SK-N-SH treated with all-trans-retinoic acid at 6 μM for 48 hours (cell line): ENCODE measurements at regions not wholly inside any gene's neighbourhood (a gene's known extent, or its start where the extent isn't known, plus 50 kb on each side); places are given as distances from the start of the nearest gene placed in this dataset.

Experiments used
- ATAC-seq: fragments of 200-7000 bp; cut with Tn5 transposase; 3 replicates; pipeline ENCODE4 v1.9.1; 2020; ENCODE audit warnings: mild to moderate bottlenecking, moderate library complexity
- ARNTL ChIP-seq: fragments of 450-650 bp; formaldehyde crosslinking; IDR thresholded peaks from 2 replicates; pipeline ENCODE4 v1.5.0; 2020; ENCODE audit warnings: low read depth, mild to moderate bottlenecking, moderate library complexity, borderline replicate concordance
- BACH2 ChIP-seq: fragments of 250-450 bp; sonication (Bioruptor Pico); IDR thresholded peaks from 2 replicates; pipeline ENCODE4 v1.9.0; 2021; ENCODE audit warnings: mild to moderate bottlenecking, borderline replicate concordance
- CREB5 ChIP-seq: fragments of 250-450 bp; sonication (Bioruptor Pico); IDR thresholded peaks from 2 replicates; pipeline ENCODE4 v1.5.1; 2020; ENCODE audit warnings: low read depth, mild to moderate bottlenecking, moderate library complexity
- CSDC2 ChIP-seq: fragments of 250-450 bp; sonication (Bioruptor Pico); IDR thresholded peaks from 2 replicates; pipeline ENCODE4 v1.5.0; 2020; ENCODE audit warnings: mild to moderate bottlenecking, moderate library complexity
- CSRNP3 ChIP-seq: fragments of 250-450 bp; sonication (Bioruptor Pico); IDR thresholded peaks from 2 replicates; pipeline ENCODE4 v1.5.1; 2021; ENCODE audit warnings: mild to moderate bottlenecking, moderate library complexity
- ESRRG ChIP-seq: fragments of 250-450 bp; sonication (Bioruptor Pico); IDR thresholded peaks from 2 replicates; pipeline ENCODE4 v1.6.1; 2021; ENCODE audit warnings: mild to moderate bottlenecking
- GLIS3 ChIP-seq: fragments of 250-450 bp; sonication (Bioruptor Pico); IDR thresholded peaks from 2 replicates; pipeline ENCODE4 v1.5.0; 2020; ENCODE audit warnings: mild to moderate bottlenecking, moderate library complexity
- ISL1 ChIP-seq: fragments of 250-450 bp; sonication (Bioruptor Pico); IDR thresholded peaks from 2 replicates; pipeline ENCODE4 v2.1.2; 2022; ENCODE audit warnings: mild to moderate bottlenecking, moderate library complexity
- OSR1 ChIP-seq: fragments of 250-450 bp; sonication (Bioruptor Pico); IDR thresholded peaks from 2 replicates; pipeline ENCODE4 v1.8.0; 2022; ENCODE audit warnings: moderate library complexity, mild to moderate bottlenecking, inconsistent platforms
- PATZ1 ChIP-seq: fragments of 250-450 bp; sonication (Bioruptor Pico); IDR thresholded peaks from 2 replicates; pipeline ENCODE4 v1.8.0; 2020; ENCODE audit warnings: mild to moderate bottlenecking, moderate library complexity, borderline replicate concordance
- POU6F1 ChIP-seq: fragments of 250-450 bp; sonication (Bioruptor Pico); IDR thresholded peaks from 2 replicates; pipeline ENCODE4 v1.8.0; 2021; ENCODE audit warnings: low read depth, mild to moderate bottlenecking, moderate library complexity, borderline replicate concordance
- PPARA ChIP-seq: fragments of 250-450 bp; sonication (Bioruptor Pico); IDR thresholded peaks from 2 replicates; pipeline ENCODE4 v1.5.0; 2020; ENCODE audit warnings: mild to moderate bottlenecking, borderline replicate concordance
- RARB ChIP-seq: fragments of 250-450 bp; sonication (Bioruptor Pico); IDR thresholded peaks from 2 replicates; pipeline ENCODE4 v1.8.0; 2021; ENCODE audit warnings: mild to moderate bottlenecking, moderate library complexity
- SNAI2 ChIP-seq: fragments of 250-450 bp; sonication (Bioruptor Pico); IDR thresholded peaks from 2 replicates; pipeline ENCODE4 v1.5.0; 2020; ENCODE audit warnings: mild to moderate bottlenecking, moderate library complexity
- TCF4 ChIP-seq: fragments of 250-450 bp; sonication (Bioruptor Pico); IDR thresholded peaks from 2 replicates; pipeline ENCODE4 v1.8.0; 2021; ENCODE audit warnings: mild to moderate bottlenecking, moderate library complexity, borderline replicate concordance
- TOX ChIP-seq: fragments of 250-450 bp; sonication (Bioruptor Pico); IDR thresholded peaks from 2 replicates; pipeline ENCODE4 v1.8.0; 2021; ENCODE audit warnings: mild to moderate bottlenecking, moderate library complexity, borderline replicate concordance
- TSHZ2 ChIP-seq: fragments of 250-450 bp; sonication (Bioruptor Pico); IDR thresholded peaks from 2 replicates; pipeline ENCODE4 v1.5.0; 2020; ENCODE audit warnings: mild to moderate bottlenecking, moderate library complexity
- ZFP3 ChIP-seq: fragments of 250-450 bp; sonication (Bioruptor Pico); IDR thresholded peaks from 2 replicates; pipeline ENCODE4 v1.5.0; 2020; ENCODE audit warnings: mild to moderate bottlenecking, moderate library complexity
- ZFP30 ChIP-seq: fragments of 450-650 bp; formaldehyde crosslinking; IDR thresholded peaks from 2 replicates; pipeline ENCODE4 v1.5.0; 2022; ENCODE audit warnings: mild to moderate bottlenecking, moderate library complexity
- ZNF70 ChIP-seq: fragments of 450-650 bp; formaldehyde crosslinking; IDR thresholded peaks from 2 replicates; pipeline ENCODE4 v1.5.0; 2020; ENCODE audit warnings: mild to moderate bottlenecking, moderate library complexity
- ZNF8 ChIP-seq: fragments of 450-650 bp; formaldehyde crosslinking; IDR thresholded peaks from 2 replicates; pipeline ENCODE4 v1.5.0; 2020; ENCODE audit warnings: mild to moderate bottlenecking, moderate library complexity

GRCh38 chr16:80900593-80900954 lies 96.2 kb upstream of the CDYL2 start:
- ATAC-seq, result no peak
- TF ChIP-seq OSR1 (CRISPR knock-in tag) (no peak), ZFP3 (CRISPR knock-in tag) (0 out of 2 replicates have a peak, but pooled peaks have one; percentile 1)

GRCh38 chr16:80899809-80900592 lies 95.6 kb upstream of the CDYL2 start:
- TF ChIP-seq ZFP30 (CRISPR knock-in tag), result no peak
- no peak for TF ChIP-seq TCF4 (CRISPR knock-in tag)
- no peak for TF ChIP-seq OSR1 (CRISPR knock-in tag)
- peak; percentile 39 for TF ChIP-seq ISL1 (CRISPR knock-in tag)
- no peak for TF ChIP-seq TOX (CRISPR knock-in tag)
- no peak for TF ChIP-seq CREB5 (CRISPR knock-in tag)
- TF ChIP-seq TSHZ2 (CRISPR knock-in tag), result peak; percentile 54; the same call in 1 of the 2 replicates
- no peak for TF ChIP-seq ESRRG (CRISPR knock-in tag)
- no peak for TF ChIP-seq ARNTL (CRISPR knock-in tag)
- TF ChIP-seq ZFP3 (CRISPR knock-in tag), result peak; percentile 66; the same call in 1 of the 2 replicates
- TF ChIP-seq POU6F1 (CRISPR knock-in tag), result no peak
- no peak for TF ChIP-seq ZNF70 (CRISPR knock-in tag)
- TF ChIP-seq BACH2 (CRISPR knock-in tag), result no peak
- TF ChIP-seq CSDC2 (CRISPR knock-in tag), result no peak
- TF ChIP-seq SNAI2 (CRISPR knock-in tag), result peak; percentile 66; the same call in 1 of the 2 replicates
- no peak for TF ChIP-seq GLIS3 (CRISPR knock-in tag)
- no peak for TF ChIP-seq RARB (CRISPR knock-in tag)
- no peak for TF ChIP-seq PATZ1 (CRISPR knock-in tag)
- ATAC-seq, result peak; percentile 98

- no peak for ATAC-seq
- TF ChIP-seq PPARA (CRISPR knock-in tag), result no peak
- TF ChIP-seq ZFP3 (CRISPR knock-in tag), result no peak
- no peak for TF ChIP-seq ARNTL (CRISPR knock-in tag)
Measured at GRCh38 chr16:80896776-80897175, 92.4 kb upstream of the CDYL2 start.

GRCh38 chr16:80894091-80894490 lies 89.7 kb upstream of the CDYL2 start:
- no peak for ATAC-seq
- no peak for TF ChIP-seq GLIS3 (CRISPR knock-in tag)
- no peak for TF ChIP-seq TCF4 (CRISPR knock-in tag)
- no peak for TF ChIP-seq RARB (CRISPR knock-in tag)
- no peak for TF ChIP-seq CSRNP3 (CRISPR knock-in tag)
- TF ChIP-seq BACH2 (CRISPR knock-in tag), result no peak
- TF ChIP-seq ESRRG (CRISPR knock-in tag), result no peak
- no peak for TF ChIP-seq CSDC2 (CRISPR knock-in tag)
- no peak for TF ChIP-seq TSHZ2 (CRISPR knock-in tag)
- no peak for TF ChIP-seq ZNF8 (CRISPR knock-in tag)
- no peak for TF ChIP-seq CREB5 (CRISPR knock-in tag)
- TF ChIP-seq ZFP30 (CRISPR knock-in tag), result no peak
- no peak for TF ChIP-seq OSR1 (CRISPR knock-in tag)
- TF ChIP-seq SNAI2 (CRISPR knock-in tag), result no peak
